Right lobe of liver (tissue), 6 donors: ENCODE measurements at regions not wholly inside any gene's neighbourhood (a gene's known extent, or its start where the extent isn't known, plus 50 kb on each side); places are given as distances from the start of the nearest gene placed in this dataset.
A peak's percentile ranks its signal among the peaks of the same experiment; 100 is the strongest.
"Not testable (repeated sequence)": the region's sequence is repeated elsewhere in the genome, so short reads cannot be mapped to it uniquely, and the experiment has no call there.

Experiments
- ATAC-seq, 4 donors: fragments of 200-7000 bp; cut with Tn5 transposase; one replicate each; pipeline ENCODE4 v1.9.1; 2020; ENCODE audit warnings: mild to moderate bottlenecking in 4 of 4, moderate library complexity in 4 of 4
- DNase-seq, 3 donors: peaks; one replicate each; pipeline ENCODE4 v3.0.0-alpha.2; 2020
- H3K27ac ChIP-seq, 3 donors: fragments of 200-600 bp; one replicate each; pipeline ENCODE4 v1.8.0; 2022
- H3K27me3 ChIP-seq, 2 donors: fragments of 200-600 bp; one replicate each; pipeline ENCODE4 v1.8.0; 2022
- H3K36me3 ChIP-seq, 4 donors: fragments of 200-600 bp; sonication (generic) in 1 of 4; one replicate each; pipeline versions ENCODE4 v1.5.1 to v1.8.0; 2017 to 2022; ENCODE audit warnings: control low read depth in 1 of 4
- H3K4me1 ChIP-seq, 4 donors: fragments of 200-600 bp; sonication (generic) in 1 of 4; one replicate each; pipeline versions ENCODE4 v1.5.1 to v1.8.0; 2017 to 2022; ENCODE audit warnings: control low read depth in 1 of 4
- H3K4me3 ChIP-seq, 3 donors: fragments of 200-600 bp; one replicate each; pipeline ENCODE4 v1.8.0; 2022
- H3K9me3 ChIP-seq, 4 donors: fragments of 200-600 bp; sonication (generic) in 1 of 4; one replicate each; pipeline versions ENCODE4 v1.5.1 to v1.8.0; 2017 to 2022; ENCODE audit warnings: control low read depth in 1 of 4
- CTCF ChIP-seq, 4 donors: fragments of 200-600 bp in 3 of 4; fragments of 450-650 bp in 1 of 4; IDR thresholded peaks; one replicate each; pipeline versions ENCODE4 v1.5.1 to v1.8.0; 2016 to 2022; ENCODE audit warnings: antibody characterized with exemption in 4 of 4, mild to moderate bottlenecking in 2 of 4
- POLR2A ChIP-seq: fragments of 450-650 bp; IDR thresholded peaks from one replicate; pipeline ENCODE4 v1.6.1; 2017; ENCODE audit warnings: antibody characterized with exemption, mild to moderate bottlenecking
- WGBS: methylation state at CpG from one replicate; pipeline ENCODE4 v1.1.6; 2018; ENCODE audit warnings: low coverage, low lambda C conversion rate; ENCODE audit not compliant: insufficient coverage; ENCODE audit errors: missing lambda C conversion rate; 5-methylcytosine and 5-hydroxymethylcytosine counted together
- intact Hi-C, 2 donors: fragments of 100-400 bp; cut with DNase I; formaldehyde crosslinking; loops; one replicate each; pipeline versions ENCODE4 v1.11.2 to v1.14.1; 2022
- small RNA-seq, 2 experiments: library from RNA; depleted of rRNA; stranded (forward); fragments of <200 nt; gene quantifications; one replicate each; pipeline ENCODE3, GENCODE V24; 2016
- donor health status: DM: no; HTN: yes; CAD: no.
- donor health status: DM: no; HTN: no; CAD: no.
- donor health status: DM: no; HTN: no; CAD: no.
- donor health status: DM: no; HTN: yes; CAD: no.
- donor health status: DM: no; HTN: yes; CAD: no.

GRCh38 chr20:40968816-40969562, 59.6 kb upstream of the TOP1 start:
- H3K4me1 ChIP-seq, intact Hi-C loops, H3K27ac ChIP-seq, H3K36me3 ChIP-seq, H3K9me3 ChIP-seq, H3K27me3 ChIP-seq: not testable (repeated sequence)
- TF ChIP-seq CTCF (IDR thresholded peaks at IDR 0.05): peak; percentile 89 to 97 (median 96)
- peak; percentile 95 to 99 (median 97) for ATAC-seq
- WGBS: 16% methylated on average over 23 of the region's 28 CpGs
- peak overlapping the region in 2 of 3 donors; percentile 23 to 35 for H3K4me3 ChIP-seq
- DNase-seq: peak; percentile 79 to 82 (median 80)

- Histone ChIP-seq H3K27ac (no peak overlapping the region), H3K9me3 (no peaks in the 10 kb centered on the region), H3K36me3 (no peaks in the 10 kb centered on the region), H3K4me3 (no peak overlapping the region), H3K4me1 (no peaks in the 10 kb centered on the region), H3K27me3 (no peaks in the 10 kb centered on the region)
- DNase-seq: no peak
- intact Hi-C loops: no loop called here
- ATAC-seq: no peak
- WGBS: 65% methylated on average over 3 of the region's 6 CpGs
- TF ChIP-seq CTCF (IDR thresholded peaks at IDR 0.05) (no peak), POLR2A (no peak)
These were observed 58.4 kb upstream of the TOP1 start for GRCh38 chr20:40970218-40970617.

- intact Hi-C loops: no loop called here
- Histone ChIP-seq H3K36me3 (no peaks in the 10 kb centered on the region), H3K4me3 (no peak overlapping the region), H3K27me3 (no peaks in the 10 kb centered on the region), H3K4me1 (no peaks in the 10 kb centered on the region), H3K9me3 (peaks cover 0 to 7% (median 0%) of the 10 kb centered on the region in 4 donors), H3K27ac (no peak overlapping the region)
- no peak for DNase-seq
- TF ChIP-seq POLR2A (no peak), CTCF (IDR thresholded peaks at IDR 0.05) (no peak)
- no peak for ATAC-seq
These were observed 51.4 kb upstream of the TOP1 start for GRCh38 chr20:40977218-40977617.

- Histone ChIP-seq H3K4me1 (no peaks in the 10 kb centered on the region), H3K27ac (no peak overlapping the region), H3K9me3 (peaks cover 0 to 7% (median 0%) of the 10 kb centered on the region in 4 donors), H3K4me3 (no peak overlapping the region), H3K27me3 (no peaks in the 10 kb centered on the region), H3K36me3 (no peaks in the 10 kb centered on the region)
- DNase-seq (no peak), ATAC-seq (no peak)
- intact Hi-C loops: no loop called here
- no peak for TF ChIP-seq CTCF (IDR thresholded peaks at IDR 0.05)
- no peak for TF ChIP-seq POLR2A
- WGBS: 63% methylated on average over 1 of the region's 3 CpGs
These were observed 49.9 kb upstream of the TOP1 start for GRCh38 chr20:40978761-40979160.

Small RNA genes lying in the stretch of these regions (small RNA-seq; reads per million reads assigned to genes)
- gene RNA5SP484: 0 reads per million in 2 experiments
